ENCODE measurements at regions not wholly inside any gene's neighbourhood (a gene's known extent, or its start where the extent isn't known, plus 50 kb on each side); places are given as distances from the start of the nearest gene placed in this dataset.

DNA sequence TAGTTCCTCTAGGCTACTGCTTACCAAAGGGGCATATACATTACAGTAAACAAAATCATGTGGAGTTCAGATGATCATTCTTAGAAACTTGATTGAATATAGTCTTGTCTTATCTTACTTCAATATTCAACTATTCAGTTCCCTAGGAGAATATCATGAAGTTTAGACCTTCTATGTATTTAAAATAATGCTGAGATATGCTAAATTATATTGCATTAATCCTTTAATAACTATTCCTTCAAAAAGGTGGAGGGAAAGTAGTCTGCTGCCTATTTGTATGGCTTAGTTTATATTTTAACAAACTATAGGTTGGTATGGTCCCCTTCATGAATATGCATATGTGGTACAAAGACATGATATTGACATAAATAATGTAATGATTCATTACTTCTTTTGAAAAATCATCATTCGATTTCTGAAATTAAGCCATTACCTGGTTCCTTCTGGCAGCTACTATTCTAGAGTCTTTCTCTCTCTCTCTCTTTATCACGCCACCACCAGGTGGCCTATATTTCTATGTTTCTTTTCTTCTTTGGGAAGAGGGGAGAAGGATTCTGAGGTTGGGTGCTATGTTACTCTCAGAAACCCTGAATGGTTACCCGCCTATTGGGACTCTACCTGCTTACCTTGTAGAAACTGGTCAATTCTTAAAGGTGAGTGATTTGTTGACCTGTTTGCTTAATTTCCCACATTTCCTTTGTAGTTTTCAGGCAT is 855.8 kb downstream of the HACE1 start:
- ATAC-seq (no peak), DNase-seq (no peak)
- intact Hi-C loops (cut with DNase I) = no loop called here
- Histone ChIP-seq H3K9me3 (peaks cover 0 to 3% of the 10 kb centered on the region in 2 donors), H3K27me3 (no peaks in the 10 kb centered on the region), H3K36me3 (no peaks in the 10 kb centered on the region), H3K4me3 (no peak overlapping the region), H3K27ac (no peak overlapping the region), H3K4me1 (no peaks in the 10 kb centered on the region)
- TF ChIP-seq, protein P1, sequence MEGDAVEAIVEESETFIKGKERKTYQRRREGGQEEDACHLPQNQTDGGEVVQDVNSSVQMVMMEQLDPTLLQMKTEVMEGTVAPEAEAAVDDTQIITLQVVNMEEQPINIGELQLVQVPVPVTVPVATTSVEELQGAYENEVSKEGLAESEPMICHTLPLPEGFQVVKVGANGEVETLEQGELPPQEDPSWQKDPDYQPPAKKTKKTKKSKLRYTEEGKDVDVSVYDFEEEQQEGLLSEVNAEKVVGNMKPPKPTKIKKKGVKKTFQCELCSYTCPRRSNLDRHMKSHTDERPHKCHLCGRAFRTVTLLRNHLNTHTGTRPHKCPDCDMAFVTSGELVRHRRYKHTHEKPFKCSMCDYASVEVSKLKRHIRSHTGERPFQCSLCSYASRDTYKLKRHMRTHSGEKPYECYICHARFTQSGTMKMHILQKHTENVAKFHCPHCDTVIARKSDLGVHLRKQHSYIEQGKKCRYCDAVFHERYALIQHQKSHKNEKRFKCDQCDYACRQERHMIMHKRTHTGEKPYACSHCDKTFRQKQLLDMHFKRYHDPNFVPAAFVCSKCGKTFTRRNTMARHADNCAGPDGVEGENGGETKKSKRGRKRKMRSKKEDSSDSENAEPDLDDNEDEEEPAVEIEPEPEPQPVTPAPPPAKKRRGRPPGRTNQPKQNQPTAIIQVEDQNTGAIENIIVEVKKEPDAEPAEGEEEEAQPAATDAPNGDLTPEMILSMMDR (IDR thresholded peaks at IDR 0.05) = no peak

DNA sequence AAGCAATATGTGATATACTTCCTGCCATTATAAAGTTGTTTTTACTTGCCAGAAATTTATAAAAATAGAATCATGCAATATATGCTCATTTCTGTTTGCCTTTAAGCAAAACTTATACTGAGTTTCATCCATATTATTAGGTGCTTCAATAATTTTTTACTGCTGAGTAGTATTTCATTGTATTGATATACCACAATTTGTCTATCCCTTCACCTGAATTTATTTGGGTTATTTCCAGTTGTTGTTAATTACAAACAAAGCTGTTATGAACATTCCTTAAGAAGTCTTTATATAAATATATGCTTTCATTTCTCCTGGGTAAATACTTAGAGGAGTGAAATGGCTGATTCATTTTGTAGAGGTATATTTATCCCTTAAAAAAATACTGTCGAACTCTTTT is 864.1 kb downstream of the HACE1 start:
- Histone ChIP-seq H3K36me3 (no peaks in the 10 kb centered on the region), H3K27me3 (no peaks in the 10 kb centered on the region), H3K4me3 (no peak overlapping the region), H3K9me3 (no peaks in the 10 kb centered on the region), H3K27ac (no peak overlapping the region), H3K4me1 (no peaks in the 10 kb centered on the region)
- intact Hi-C loops (cut with DNase I) = no loop called here
- TF ChIP-seq, protein P1 (IDR thresholded peaks at IDR 0.05) = no peak
- DNase-seq = no peak
- no peak for ATAC-seq

DNA sequence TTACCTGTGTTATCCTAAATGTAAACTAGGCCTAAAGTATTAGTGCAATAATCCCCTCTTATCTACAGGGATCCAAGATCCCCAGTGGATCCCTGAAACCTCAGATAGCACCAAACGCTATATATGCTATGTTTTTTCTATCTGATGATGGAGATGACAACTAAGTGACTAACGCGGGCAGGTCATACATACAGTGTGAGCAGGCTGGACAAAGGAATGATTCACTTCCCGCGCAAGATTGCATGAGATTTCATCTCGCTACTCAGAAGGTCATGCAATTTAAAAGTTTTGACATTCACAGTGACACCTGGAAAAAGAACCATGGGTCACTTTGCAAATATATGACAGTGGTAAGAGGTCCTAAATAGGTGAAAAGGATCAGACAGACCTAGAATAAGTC is 875.9 kb downstream of the HACE1 start:
- no peak overlapping the region for H3K4me3 ChIP-seq
- no peak for ATAC-seq
- intact Hi-C loops (cut with DNase I) = no loop called here
- TF ChIP-seq, protein P1 (IDR thresholded peaks at IDR 0.05) = no peak
- H3K4me1 ChIP-seq = no peaks in the 10 kb centered on the region
- no peak overlapping the region for H3K27ac ChIP-seq
- no peaks in the 10 kb centered on the region for H3K9me3 ChIP-seq
- no peak for DNase-seq
- H3K27me3 ChIP-seq = no peaks in the 10 kb centered on the region
- H3K36me3 ChIP-seq = no peaks in the 10 kb centered on the region

DNA sequence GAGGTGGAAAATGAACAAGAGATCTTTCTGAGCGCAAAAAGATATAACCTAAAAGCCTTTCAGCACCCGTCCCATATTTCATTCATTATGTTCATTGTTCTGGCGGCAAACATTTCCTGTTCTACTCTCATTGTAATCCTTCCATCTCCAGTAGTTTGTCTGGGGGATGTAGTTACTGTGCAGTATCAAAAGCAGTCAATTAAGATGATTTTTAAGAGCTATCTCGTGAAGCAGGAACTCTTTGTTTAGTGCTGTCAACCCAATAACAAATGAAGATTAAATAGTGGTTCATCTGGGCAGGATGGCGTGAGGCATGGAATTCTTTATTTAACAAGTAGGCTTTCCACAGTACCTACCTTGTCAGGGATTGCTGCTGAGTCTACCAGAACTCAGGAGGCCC is 876.7 kb downstream of the HACE1 start:
- DNase-seq (no peak), ATAC-seq (no peak)
- Histone ChIP-seq H3K4me1 (no peaks in the 10 kb centered on the region), H3K27me3 (no peaks in the 10 kb centered on the region), H3K9me3 (no peaks in the 10 kb centered on the region), H3K27ac (no peak overlapping the region), H3K4me3 (no peak overlapping the region), H3K36me3 (no peaks in the 10 kb centered on the region)
- intact Hi-C loops (cut with DNase I) = no loop called here
- TF ChIP-seq, protein P1 (IDR thresholded peaks at IDR 0.05) = no peak

DNA sequence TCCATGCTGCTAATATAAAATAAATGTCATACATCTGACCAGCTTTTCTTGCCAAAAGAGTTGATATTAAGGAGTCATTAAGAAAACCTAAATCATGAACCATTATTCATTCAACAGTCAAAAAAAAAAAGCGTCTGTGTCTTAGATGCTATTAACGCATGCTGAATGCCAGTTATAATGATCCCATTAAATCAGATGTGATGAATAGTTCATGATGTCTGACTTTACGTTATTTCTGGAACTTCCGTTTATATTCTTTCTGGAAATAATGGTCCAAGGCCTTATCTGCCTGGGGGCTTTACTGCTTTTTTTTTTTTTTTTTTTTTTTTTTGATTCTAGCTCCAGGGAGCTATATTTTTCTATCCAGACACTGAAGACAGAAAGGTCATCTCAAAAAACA is 877.1 kb downstream of the HACE1 start:
- ATAC-seq = no peak
- TF ChIP-seq, protein P1 (IDR thresholded peaks at IDR 0.05) = no peak
- Histone ChIP-seq H3K36me3 (no peaks in the 10 kb centered on the region), H3K4me1 (no peaks in the 10 kb centered on the region), H3K9me3 (no peaks in the 10 kb centered on the region), H3K4me3 (no peak overlapping the region), H3K27me3 (no peaks in the 10 kb centered on the region), H3K27ac (no peak overlapping the region)
- intact Hi-C loops (cut with DNase I) = no loop called here
- no peak for DNase-seq

Data from left lung (tissue), 4 donors.